ENCODE measurements at regions not wholly inside any gene's neighbourhood (a gene's known extent, or its start where the extent isn't known, plus 50 kb on each side); places are given as distances from the start of the nearest gene placed in this dataset.

GRCh38 chr3:159821110-159821509 lies 167.5 kb upstream of the IL12A start:
- no peaks in the 10 kb centered on the region for H3K27me3 ChIP-seq (ENCODE audit: insufficient read depth, low read length)
- H2AFZ ChIP-seq (ENCODE audit: low read length): no peak overlapping the region
- H3K4me1 ChIP-seq (ENCODE audit: insufficient read depth, low read length): peaks cover 26% of the 10 kb centered on the region
- no peak overlapping the region for H3K27ac ChIP-seq (ENCODE audit: low read depth, low read length)
- no peak overlapping the region for H3K4me2 ChIP-seq (ENCODE audit: insufficient read depth, low read length)
- no peak overlapping the region for H3K4me3 ChIP-seq (ENCODE audit: insufficient read depth, low read length)
- no peaks in the 10 kb centered on the region for H3K9me3 ChIP-seq (ENCODE audit: low read depth, low read length)
- DNase-seq (ENCODE audit: insufficient read length, low spot score, missing footprints): peak; percentile 27
- TF ChIP-seq CTCF (IDR thresholded peaks at IDR 0.05; ENCODE audit: extremely low read depth, low read depth, low read length): no peak
- H3K36me3 ChIP-seq (ENCODE audit: insufficient read depth, low read length): peaks cover 3% of the 10 kb centered on the region
- peaks cover 14% of the 10 kb centered on the region for H4K20me1 ChIP-seq (ENCODE audit: insufficient read depth, low read length)
- peaks cover 86% of the 10 kb centered on the region for H3K79me2 ChIP-seq (ENCODE audit: insufficient read depth, low read length)

- Histone ChIP-seq H3K4me1 (ENCODE audit: insufficient read depth, low read length) (peaks cover 26% of the 10 kb centered on the region), H3K4me3 (ENCODE audit: insufficient read depth, low read length) (no peak overlapping the region), H2AFZ (ENCODE audit: low read length) (no peak overlapping the region), H3K9me3 (ENCODE audit: low read depth, low read length) (no peaks in the 10 kb centered on the region), H3K27me3 (ENCODE audit: insufficient read depth, low read length) (no peaks in the 10 kb centered on the region), H4K20me1 (ENCODE audit: insufficient read depth, low read length) (peaks cover 14% of the 10 kb centered on the region), H3K79me2 (ENCODE audit: insufficient read depth, low read length) (peaks cover 86% of the 10 kb centered on the region), H3K36me3 (ENCODE audit: insufficient read depth, low read length) (peaks cover 3% of the 10 kb centered on the region), H3K27ac (ENCODE audit: low read depth, low read length) (no peak overlapping the region), H3K4me2 (ENCODE audit: insufficient read depth, low read length) (no peak overlapping the region)
- no peak for DNase-seq (ENCODE audit: insufficient read length, low spot score, missing footprints)
- TF ChIP-seq CTCF (IDR thresholded peaks at IDR 0.05; ENCODE audit: extremely low read depth, low read depth, low read length): no peak
These were observed 166.9 kb upstream of the IL12A start for GRCh38 chr3:159821736-159822135.

DNA sequence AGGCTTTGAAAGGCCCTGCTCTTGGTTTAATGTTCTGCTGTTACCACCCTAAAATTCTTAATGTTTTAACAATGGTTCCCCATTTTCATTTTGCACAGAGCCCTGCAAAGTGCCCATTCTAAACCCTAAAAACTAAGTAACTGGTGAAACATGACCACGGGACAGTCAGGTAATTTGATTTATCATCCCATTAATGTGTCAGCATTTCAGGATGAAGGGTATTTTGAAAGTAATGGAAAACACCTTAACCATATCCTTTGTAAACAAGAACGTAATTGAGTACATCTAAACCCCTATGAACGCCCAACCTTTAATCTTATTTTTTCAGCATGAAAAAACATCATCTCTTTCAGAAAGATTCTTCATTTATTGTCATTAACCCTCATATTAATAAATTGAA lies 164.9 kb upstream of the IL12A start:
- Histone ChIP-seq H4K20me1 (ENCODE audit: insufficient read depth, low read length) (peaks cover 10% of the 10 kb centered on the region), H3K4me1 (ENCODE audit: insufficient read depth, low read length) (peaks cover 29% of the 10 kb centered on the region), H3K27ac (ENCODE audit: low read depth, low read length) (no peak overlapping the region), H3K4me2 (ENCODE audit: insufficient read depth, low read length) (no peak overlapping the region), H3K4me3 (ENCODE audit: insufficient read depth, low read length) (no peak overlapping the region), H2AFZ (ENCODE audit: low read length) (no peak overlapping the region), H3K9me3 (ENCODE audit: low read depth, low read length) (no peaks in the 10 kb centered on the region), H3K27me3 (ENCODE audit: insufficient read depth, low read length) (no peaks in the 10 kb centered on the region), H3K36me3 (ENCODE audit: insufficient read depth, low read length) (peaks cover 3% of the 10 kb centered on the region), H3K79me2 (ENCODE audit: insufficient read depth, low read length) (peaks cover 78% of the 10 kb centered on the region)
- DNase-seq (ENCODE audit: insufficient read length, low spot score, missing footprints): no peak
- no peak for TF ChIP-seq CTCF (IDR thresholded peaks at IDR 0.05; ENCODE audit: extremely low read depth, low read depth, low read length)

DNA sequence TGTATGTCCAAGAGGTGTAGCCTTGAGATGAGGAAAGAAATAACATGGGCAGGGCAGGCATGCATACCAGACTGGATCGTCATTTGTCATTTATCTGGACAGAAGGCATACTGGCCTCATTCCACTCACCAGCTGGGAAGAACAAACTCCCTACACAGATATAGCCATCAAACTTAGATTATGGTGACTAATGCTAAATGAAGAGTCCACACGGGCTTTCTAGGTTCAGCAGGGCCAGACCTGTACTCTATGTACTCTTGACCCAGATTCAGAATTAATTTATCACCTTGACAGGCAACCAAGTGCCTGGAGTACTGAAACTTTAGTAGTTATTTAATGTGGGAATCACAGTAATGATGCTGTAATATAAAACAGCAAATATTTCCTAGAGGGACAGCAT lies 164.3 kb upstream of the IL12A start:
- H2AFZ ChIP-seq (ENCODE audit: low read length): no peak overlapping the region
- no peaks in the 10 kb centered on the region for H3K27me3 ChIP-seq (ENCODE audit: insufficient read depth, low read length)
- H3K9me3 ChIP-seq (ENCODE audit: low read depth, low read length): no peaks in the 10 kb centered on the region
- no peak overlapping the region for H3K4me2 ChIP-seq (ENCODE audit: insufficient read depth, low read length)
- peaks cover 35% of the 10 kb centered on the region for H3K4me1 ChIP-seq (ENCODE audit: insufficient read depth, low read length)
- peak; percentile 91 for DNase-seq (ENCODE audit: insufficient read length, low spot score, missing footprints)
- peaks cover 3% of the 10 kb centered on the region for H3K36me3 ChIP-seq (ENCODE audit: insufficient read depth, low read length)
- H3K79me2 ChIP-seq (ENCODE audit: insufficient read depth, low read length): peaks cover 78% of the 10 kb centered on the region
- H3K4me3 ChIP-seq (ENCODE audit: insufficient read depth, low read length): no peak overlapping the region
- no peak for TF ChIP-seq CTCF (IDR thresholded peaks at IDR 0.05; ENCODE audit: extremely low read depth, low read depth, low read length)
- peak overlapping the region; percentile 9 for H3K27ac ChIP-seq (ENCODE audit: low read depth, low read length)
- H4K20me1 ChIP-seq (ENCODE audit: insufficient read depth, low read length): peaks cover 10% of the 10 kb centered on the region

Measured in osteoblast (primary cell).